Stimulated activated CD4-positive, alpha-beta T cell treated with anti-CD3 and anti-CD28 coated beads, Interleukin-2, amount 100 ng/mL, for 24 hours (primary cell): ENCODE measurements at regions not wholly inside any gene's neighbourhood (a gene's known extent, or its start where the extent isn't known, plus 50 kb on each side); places are given as distances from the start of the nearest gene placed in this dataset.
A peak's percentile ranks its signal among the peaks of the same experiment; 100 is the strongest.
"Not testable (repeated sequence)": the region's sequence is repeated elsewhere in the genome, so short reads cannot be mapped to it uniquely, and the experiment has no call there.

Source experiments
- DNase-seq, 2 donors: peaks; one replicate each; pipeline ENCODE4 v3.0.0-alpha.2; 2020

DNA sequence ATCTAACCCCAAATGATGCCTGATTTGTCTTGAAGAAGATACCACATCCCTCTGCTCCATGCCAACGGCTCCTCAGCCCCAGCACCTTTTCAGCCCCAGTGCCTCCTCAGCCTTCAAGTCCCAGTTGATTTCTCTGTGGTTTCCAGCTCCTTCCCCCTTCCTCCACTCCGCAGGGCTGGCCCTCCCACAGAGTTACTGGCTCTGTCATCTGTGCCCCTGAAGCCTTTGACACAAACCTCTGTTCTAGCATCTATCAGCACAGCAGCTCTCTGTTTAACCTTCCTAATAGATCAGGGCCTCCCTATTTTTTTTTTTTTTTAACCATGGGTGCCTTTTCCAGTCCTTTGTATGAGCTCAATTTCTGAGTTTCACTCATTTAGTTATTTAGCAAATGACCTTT, 201.3 kb upstream of the CXCR4 start:
- DNase-seq, result peak; percentile 28 to 58

DNA sequence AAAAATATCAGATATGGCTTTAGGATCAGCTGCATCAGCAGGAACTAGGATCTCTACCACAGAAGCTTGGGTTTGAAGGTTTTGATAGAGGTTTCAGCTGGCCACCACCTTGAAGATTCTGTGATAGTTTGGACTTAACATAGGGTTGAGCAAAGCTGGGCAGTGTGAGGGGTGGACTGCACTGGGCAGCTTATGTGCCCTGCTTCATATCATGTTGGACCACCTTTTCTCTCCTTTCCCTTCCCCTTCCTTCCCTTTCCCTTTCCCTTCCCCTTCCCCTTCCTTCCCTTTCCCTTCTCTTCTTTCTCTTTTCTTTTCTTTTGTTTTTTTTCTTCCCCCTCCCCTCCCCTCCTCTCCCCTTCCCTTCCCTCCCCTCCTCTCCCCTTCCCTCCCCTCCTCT, 196.3 kb upstream of the CXCR4 start:
- no peak for DNase-seq

DNA sequence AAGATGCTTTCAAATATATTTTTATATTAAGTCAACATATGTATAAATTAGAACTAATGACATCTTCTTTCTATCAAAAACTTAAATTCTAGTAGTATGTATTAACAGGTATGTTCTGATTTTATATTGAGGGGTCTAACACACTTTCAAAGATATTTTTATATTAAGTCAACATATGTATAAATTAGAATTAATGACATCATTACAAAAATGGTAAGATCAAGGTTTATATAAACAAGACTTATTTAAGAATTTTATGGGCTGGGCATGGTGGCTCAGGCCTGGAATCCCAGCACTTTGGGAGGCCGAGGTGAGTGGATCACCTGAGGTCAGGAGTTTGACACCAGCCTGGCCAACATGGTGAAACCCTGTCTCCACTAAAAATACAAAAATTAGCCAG, 194.6 kb upstream of the CXCR4 start:
- not testable (repeated sequence) for DNase-seq

DNA sequence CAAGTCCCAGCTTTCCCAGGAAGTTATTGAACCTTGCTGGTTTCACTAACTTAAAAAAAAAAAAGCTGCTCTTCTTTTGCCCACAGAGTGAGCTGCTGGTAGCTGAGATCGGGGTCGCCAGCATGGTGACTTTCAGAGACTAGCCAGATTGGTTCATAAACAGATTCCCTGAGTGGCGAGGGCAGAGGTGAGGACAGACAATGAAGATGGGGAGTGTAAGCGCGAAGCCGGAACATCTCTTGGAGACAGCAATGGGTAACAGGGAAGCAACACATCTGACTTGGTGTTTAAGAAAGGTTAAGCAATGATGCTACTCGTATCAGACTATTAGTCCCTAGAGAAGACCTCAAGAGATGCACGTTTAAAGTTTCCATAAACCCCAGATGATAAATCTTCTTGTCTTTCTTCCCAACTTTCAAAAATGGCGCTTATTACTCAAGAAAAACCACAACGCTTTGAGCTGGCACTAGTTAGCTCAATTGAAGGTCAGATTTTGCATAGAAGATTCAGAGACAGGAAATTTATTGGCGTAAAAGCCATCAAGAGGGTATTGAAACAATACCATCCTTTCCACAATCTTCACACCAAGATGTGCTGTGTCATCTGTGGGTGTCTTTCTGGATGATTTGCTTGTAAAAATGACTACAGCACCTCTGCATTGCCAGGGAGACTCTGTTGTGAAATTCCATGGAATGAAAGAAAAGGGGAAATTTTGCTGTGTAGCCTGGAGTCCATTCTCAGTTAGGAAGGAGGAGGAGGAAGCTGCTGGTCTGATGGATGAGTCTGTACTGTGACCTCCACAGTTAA, 193.1 kb upstream of the CXCR4 start:
- DNase-seq, result peak in 1 of 2 donors; percentile 33

DNA sequence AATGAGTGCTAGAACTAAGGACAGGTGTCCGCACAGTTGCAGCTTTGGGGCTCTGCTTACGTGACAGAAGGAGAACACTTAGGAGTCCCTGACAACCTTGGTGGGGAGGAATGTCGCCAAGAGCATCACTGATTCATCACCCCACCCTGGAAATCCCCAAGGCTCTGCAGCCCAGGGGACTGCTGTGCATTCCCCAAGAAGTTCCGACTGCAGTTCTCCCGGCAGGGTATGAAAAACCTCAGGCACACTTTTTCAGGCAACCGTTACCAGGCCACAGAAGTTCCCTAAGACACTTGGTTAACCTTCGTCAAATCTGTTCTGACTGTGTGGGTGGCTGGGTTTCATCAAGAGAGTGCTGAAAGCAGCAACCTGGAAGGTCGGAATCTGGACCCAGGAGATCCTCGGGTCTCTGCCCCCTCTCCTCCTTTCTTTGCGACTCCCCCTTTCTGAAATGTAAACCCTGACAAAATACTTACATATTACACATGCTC, 192.1 kb upstream of the CXCR4 start:
- peak; percentile 35 to 43 for DNase-seq

DNA sequence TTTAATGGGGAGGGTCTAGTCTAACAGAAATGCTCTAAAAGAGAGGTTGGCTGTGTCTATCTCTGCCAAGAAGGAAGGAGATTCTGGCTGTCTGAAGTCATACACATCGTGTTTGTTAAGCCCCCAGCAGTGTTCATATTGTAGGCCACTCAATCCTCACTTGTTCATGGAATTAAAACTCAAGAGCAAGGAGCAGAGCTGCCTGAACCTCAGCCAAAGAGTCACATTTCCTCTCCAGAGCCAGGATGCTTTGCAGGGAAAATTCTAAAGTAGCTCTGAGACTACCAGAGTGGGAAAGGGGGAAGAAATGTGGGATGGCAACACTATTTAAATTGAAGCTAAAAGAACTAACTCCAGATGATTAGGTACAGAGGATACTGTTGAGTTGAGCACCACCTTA, 190.7 kb upstream of the CXCR4 start:
- no peak for DNase-seq

DNA sequence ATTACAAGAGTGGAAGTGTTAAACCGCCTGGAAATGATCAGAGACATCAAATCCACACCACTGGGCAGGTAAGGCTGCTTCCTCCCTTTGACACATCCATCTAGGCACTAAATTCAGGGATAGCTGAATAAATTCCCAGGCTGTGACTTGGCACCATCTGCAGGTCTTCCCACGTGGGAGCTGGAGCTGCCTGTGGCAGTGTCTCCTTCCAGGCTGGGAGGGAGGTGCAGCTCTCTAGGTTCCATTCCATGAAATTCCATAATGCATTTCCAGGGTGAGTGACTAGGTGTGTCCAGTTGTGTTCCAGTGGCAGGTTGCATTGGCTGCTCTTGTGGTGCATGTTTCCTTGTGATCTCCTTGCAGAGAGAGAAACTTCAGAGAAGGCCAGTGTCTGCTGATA, 188.9 kb upstream of the CXCR4 start:
- no peak for DNase-seq

DNA sequence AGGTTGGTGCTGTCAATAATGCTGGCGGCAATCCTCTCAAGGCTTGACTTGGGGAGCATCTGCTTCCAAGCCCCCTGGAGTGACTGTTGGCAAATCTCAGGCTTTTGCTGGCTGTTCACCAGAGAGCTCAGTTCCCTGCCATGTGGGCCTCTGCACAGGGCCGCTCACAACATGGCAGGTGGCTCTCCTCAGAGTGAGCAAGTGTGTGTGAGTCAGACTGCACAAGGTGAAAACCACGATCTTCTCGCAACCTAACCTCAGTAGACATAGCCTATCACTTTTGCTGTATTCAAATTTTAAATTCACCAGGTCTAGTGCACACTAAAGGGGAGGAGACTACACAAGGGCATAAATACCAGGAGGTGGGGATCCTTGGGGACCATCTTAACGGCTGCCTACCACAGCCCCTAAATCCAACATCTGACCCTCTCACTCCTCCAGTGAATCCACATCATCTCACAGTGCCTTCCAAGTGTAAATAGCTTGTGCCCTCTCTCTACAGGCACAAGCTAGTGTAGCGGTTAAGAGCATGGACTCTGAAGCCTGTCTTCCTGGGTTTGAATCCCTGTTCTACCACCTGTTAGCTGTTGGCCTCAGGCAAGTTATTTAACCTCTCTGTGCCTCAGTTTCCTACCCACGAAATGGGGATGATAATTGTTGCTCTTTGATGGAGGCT, 187.7 kb upstream of the CXCR4 start:
- peak; percentile 66 to 67 for DNase-seq

DNA sequence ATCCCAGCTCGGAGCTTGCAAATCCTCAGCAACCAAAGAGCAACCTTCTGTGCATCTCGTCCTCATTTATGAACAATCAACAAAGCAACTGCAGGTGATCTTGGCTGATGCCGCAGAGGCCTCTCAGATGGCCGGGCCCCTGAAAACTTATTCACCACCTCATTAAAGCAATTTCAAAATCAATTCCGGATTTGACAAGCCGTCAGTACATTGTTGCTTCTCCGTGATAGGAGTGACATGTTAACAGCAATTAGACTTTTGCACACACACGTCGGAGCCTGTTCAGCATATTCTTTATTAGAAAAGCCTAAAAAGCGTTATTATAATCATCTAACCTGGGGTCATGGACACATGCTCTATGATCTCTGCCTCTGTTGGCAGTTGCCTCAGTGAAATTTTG, 183.1 kb upstream of the CXCR4 start:
- no peak for DNase-seq

DNA sequence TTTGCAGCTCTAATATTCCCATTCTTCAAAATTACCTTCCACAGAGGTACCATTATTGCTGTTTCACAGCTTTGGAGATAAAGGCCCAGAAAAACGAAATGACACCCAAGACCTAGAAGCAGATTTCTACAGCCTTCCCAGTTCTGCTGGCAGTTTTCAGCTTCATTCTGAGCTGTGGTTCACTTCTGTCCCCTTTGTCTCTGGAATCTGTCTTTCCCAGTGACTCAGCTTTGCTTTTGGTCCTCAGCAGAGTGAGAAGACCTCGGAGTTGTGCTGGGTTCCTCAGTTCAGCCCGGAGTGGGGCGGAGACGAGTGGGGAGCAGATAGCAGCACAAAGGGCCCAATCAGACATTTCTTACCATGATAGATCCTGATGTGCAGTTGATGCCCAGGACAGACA, 180.7 kb upstream of the CXCR4 start:
- no peak for DNase-seq

DNA sequence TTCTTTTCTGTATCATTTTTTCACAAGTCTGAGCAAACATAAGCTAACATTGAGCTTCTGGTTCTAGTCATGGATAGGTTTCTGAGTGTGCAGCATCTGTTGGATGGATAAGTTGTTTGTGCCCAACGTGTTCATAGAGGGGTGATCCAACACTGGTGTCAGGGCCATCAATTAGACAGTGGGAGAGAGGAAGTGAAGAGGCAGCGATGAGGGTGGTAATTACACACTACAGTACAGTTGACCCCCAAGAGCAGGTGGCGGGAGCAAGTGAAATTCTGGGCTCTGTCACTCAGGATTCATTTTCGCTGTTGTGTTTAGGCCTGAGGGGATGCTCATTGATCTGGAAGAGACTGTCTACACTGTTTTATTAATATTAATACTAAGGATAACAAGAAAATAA, 180.0 kb upstream of the CXCR4 start:
- DNase-seq, result no peak

DNA sequence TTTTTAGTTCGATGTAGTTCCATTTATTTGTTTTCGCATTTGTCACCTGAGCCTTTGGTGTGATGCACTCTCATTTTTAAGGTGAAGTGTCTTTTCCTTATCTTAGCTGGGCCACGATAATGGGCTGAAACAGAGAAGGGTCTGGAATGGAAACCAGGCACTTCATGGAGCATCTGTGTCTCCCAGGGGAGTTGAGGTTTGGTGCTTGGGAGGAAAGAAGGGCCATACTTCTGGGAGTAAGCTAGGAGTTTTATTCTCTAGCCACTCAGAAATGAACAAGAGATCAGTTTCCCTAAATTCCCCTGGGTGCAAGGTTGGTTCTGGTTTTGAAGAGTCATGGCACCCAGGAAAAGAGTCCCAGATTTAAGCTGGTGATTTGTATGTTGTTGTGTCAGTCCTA, 179.4 kb upstream of the CXCR4 start:
- DNase-seq, result no peak

DNA sequence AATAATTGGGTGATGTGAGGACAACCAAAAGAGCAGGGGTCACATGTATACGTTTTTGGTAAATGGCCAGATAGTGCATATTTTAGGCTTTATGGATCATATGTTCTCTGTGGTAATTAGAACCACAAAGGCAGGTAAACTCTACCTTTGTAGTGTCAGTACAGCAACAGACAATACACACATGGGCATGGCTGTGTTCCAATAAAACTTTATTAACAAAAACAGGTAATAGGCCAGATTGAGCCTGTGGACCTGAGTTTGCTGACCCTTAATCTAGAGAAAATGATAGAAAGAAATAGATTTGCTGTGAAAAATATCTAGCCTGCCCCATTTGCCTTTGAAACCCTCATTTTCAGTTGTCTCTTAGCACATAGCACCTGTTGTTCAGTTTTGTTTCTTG, 177.2 kb upstream of the CXCR4 start:
- no peak for DNase-seq

DNA sequence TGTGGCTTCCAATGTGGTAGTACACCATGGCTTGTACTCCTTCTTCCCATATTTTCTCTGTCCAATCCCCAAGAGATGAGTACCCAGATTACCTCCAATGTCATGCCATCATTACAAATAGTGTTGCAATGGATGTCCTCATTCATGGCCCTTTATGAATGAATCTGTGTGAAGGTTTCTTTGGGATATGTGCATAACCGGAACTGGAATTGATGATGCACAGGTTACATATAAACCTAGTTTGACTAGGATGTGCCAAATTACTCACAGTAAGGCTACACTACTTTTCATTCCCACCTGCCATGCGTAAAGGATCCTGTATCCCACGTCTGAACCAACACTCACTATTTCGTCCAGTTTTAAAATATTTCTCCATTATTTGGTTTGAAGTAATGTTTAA, 173.9 kb upstream of the CXCR4 start:
- no peak for DNase-seq

DNA sequence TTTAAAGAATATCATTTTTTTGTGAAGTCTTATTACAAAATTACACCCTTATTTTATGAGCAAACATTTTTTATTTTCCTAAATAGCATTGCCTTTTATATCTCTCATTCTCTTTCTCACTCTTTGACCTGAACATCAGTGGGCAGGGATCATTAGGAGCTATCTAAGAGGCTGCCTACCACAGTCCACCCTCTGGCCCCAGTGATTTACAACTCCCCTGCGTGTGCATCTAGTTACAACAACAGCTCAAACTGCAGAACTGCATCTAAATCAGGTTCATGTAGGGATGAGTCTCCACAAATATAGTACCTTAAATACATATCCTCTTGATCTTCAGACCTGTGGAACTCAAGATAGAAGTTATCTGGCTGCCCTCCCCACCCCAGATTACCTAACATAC, 172.4 kb upstream of the CXCR4 start:
- DNase-seq, result no peak

DNA sequence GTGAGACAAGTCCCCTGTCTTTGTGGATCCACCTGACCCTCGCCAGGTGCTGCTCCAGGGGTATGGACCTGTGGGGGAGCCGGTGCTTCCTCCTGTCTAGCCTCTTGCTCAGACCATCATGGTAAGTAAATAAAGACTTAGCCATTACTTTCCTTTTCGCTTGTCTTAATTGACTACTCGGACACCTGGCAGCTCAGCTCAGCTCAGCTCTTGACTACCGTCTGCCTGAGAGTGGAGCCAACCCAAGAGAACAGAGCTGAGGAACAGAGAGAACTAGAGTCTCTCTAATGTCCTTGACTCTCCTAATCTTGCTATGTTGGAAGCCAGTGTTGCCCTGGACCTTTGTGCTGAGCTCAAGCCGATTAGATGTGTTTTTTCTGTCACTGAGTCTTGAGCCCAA, 170.3 kb upstream of the CXCR4 start:
- DNase-seq, result no peak

DNA sequence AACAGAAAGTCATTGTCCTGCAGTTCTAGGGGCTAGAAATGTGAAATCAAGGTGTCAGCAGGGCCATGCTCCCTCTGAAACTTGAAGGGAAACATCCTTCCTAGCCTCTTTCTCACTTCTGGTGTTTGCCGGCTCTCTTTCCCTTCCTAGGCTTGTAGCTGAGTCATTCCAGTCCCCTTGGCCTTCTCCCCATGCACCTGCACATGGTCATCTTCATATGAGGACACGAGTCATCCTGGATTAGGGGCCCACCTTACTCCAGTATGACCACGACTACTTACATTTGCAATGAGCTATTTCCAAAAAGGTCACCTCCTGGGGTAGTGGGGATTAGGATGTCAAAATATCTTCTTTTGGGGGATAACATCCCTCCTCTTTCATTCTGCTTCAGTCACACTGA, 168.5 kb upstream of the CXCR4 start:
- DNase-seq, result no peak

DNA sequence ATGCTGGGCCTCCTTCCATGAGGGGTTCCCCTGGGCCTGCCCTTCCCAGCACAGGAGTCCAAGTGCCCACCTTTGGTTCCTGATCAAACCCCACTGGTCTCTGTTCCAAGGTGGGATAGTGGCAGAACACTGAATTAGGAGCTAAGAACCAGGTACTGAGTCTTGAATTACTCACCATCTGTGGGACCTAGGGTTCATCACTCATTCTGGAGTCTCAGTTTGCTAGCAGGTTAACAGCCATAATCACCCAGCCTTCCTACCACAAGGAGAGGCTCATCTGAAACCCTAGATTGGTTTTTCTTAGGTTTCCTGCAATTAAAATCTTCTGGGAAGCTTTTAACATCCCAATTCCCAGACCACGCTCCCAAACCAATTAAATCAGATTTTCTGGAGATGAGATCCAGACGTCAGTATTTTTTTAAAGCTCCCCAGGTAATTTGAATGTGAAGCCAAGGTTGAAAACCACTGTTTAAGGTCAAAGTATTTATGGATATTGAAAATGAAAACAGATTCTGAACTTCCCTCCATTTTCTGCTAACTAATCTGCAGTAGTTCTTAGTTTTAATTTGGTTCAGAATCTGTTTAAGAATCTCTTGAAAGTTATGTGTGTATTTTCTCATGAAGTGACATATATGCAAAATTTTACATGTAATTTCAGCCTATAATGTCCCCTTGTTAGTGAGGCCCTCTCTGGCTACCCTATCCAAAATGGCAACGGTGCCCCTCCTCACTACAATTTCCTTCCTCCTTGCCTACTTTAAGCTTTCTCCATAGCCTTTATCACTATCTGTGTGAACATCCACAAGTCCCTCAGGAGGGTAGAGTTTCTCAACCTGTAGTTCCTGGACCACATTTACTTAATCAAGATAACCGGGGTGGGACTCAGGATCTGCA, 166.5 kb upstream of the CXCR4 start:
- DNase-seq, result no peak

DNA sequence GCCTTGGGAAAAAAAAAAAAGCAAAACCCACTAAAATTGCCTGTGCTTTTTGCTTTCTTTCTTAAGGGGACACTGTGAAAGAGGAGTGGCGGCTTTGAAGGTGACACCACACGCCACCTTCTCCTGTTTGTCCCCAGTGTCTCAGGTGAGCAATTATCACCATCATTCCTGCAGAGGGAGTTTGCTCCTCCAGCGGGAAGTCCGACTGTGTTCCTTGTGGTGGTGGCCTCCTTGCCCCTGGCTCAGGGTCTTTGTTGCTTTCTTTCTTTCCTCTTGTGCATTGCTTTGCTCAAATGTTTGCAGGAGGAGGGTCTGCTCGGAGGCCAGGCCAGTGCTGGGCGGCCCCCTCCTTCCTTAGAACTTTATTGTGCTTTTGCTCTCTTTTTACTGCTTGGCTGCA, 164.3 kb upstream of the CXCR4 start:
- no peak for DNase-seq

DNA sequence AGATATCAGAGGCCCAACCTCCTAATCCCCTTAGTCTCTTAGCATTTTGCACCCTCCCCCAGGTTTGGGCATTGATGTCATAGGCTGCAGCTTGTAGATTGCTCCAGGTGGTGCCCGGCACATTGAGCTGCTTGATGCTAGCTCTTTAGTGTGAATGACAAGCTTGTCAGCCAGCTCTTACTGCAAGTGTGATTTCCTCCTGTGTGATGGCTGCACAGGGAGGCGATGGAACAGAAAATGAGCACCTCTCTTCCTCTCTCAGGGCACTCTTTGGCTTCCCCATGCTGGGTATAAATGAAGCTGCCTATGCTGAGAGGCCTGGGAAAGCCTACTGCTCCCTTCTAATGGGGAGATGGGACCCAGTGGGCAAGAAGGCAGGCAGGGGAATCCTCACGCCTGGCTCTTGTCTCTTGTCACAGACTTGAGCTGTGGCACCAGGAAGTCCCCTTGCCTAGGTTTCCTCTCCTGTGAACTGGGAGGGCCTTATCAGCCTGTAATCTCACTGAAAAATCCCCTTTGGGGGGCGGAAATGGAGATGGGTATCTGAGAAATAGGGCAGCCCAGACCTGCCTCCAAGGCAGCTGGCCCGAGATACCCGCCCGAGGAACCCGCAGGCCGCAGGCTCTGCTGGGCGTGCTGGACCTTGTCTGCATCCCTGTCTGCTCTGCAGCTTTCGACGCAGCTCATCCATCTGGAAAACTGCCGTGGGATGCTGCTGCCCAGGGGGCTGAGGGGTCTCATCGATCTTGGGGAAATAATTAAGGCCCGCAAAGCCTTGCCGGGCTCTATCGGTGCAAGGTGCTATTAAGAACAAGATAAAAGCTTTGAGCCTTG, 163.5 kb upstream of the CXCR4 start:
- DNase-seq, result peak; percentile 29 to 32

DNA sequence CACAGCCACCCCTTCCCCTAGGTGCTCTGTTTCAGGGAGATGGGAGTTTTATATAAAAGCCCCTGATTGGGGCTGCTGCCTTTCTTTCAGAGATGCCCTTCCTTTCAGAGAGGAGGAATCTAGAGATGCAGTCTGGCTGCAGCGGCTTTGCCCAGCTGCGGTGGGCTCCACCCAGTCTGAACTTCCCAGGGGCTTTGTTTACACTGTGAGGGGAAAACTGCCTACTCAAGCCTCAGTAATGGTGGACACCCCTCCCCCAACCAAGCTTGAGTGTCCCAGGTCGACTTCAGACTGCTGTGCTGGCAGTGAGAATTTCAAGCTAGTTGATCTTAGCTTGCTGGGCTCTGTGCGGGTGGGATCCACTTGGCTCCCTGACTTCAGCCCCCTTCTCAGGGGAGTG, 148.4 kb upstream of the CXCR4 start:
- DNase-seq, result not testable (repeated sequence)

DNA sequence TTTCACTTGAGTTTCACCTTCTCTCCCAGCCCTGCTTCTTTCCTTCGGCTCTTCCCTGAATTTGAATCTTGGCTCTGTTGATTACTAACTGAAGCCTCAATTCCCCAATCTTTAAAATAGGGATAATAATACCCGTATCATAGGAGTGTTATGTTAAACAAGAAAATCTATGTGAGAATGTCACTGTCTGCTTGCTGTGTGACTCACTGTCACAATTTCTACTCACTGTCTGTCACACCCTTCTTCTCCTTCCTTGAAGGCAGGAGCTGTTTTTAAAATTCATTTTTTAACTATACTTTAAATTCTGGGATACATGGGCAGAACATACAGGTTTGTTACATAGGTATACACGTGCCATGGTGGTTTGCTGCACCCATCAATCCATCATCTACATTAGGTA, 141.6 kb upstream of the CXCR4 start:
- DNase-seq, result no peak

DNA sequence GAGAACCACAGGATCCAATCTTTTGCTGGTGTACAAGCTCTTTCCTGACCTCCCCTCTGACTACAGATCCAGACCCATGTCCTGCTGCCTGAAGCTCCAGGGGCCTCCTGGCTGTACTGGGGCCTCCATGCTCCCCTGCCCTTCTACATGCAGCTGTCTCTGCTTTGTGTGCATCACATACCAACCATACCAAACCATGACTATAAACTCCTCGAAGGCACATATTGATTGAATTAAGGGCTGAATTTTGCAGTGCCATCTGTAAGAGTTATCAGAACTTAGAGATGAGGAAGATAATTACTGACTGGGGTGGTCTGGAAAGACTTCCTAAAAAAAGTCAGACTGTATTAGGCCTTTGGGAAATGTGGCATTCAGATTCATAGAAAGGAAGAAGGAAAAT, 139.9 kb upstream of the CXCR4 start:
- no peak for DNase-seq
